Islet precursor cell (in vitro differentiated cells): ENCODE measurements at regions not wholly inside any gene's neighbourhood (a gene's known extent, or its start where the extent isn't known, plus 50 kb on each side); places are given as distances from the start of the nearest gene placed in this dataset.
"Not testable (repeated sequence)": the region's sequence is repeated elsewhere in the genome, so short reads cannot be mapped to it uniquely, and the experiment has no call there.

Experiments
- DNase-seq: peaks from one replicate; pipeline ENCODE4 v3.0.0-alpha.2; 2018

DNA sequence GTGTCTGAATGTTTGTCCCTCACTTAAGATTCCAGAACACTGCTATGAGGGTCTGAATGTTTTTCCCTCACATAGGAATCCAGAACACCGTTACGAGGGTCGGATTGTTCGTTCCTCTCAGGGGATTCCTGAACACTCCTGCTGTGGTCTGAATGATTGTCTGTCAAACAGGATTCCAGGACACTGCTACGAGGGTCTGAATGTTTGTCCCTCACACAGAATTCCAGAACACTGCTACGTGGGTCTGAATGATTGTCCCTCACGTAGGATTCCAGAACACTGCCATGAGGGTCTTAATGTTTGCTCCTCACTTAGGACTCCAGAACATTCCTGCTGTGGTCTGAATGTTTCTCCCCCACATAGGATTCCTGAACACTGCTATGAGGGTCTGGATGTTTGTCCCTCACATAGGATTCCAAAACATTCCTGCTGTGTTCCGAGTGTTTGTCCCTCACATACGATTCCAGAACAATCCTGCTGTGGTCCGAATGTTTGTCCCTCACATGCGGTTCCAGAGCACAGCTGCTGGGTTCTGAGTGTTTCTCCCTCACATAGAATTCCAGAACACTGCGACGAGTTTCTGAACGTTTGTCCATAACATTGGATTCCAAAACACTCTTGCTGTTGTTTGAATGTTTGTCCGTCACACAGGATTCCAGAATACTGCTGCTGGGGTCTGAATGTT is 199.5 kb downstream of the FOXD4L6 start:
- DNase-seq, result no peak

DNA sequence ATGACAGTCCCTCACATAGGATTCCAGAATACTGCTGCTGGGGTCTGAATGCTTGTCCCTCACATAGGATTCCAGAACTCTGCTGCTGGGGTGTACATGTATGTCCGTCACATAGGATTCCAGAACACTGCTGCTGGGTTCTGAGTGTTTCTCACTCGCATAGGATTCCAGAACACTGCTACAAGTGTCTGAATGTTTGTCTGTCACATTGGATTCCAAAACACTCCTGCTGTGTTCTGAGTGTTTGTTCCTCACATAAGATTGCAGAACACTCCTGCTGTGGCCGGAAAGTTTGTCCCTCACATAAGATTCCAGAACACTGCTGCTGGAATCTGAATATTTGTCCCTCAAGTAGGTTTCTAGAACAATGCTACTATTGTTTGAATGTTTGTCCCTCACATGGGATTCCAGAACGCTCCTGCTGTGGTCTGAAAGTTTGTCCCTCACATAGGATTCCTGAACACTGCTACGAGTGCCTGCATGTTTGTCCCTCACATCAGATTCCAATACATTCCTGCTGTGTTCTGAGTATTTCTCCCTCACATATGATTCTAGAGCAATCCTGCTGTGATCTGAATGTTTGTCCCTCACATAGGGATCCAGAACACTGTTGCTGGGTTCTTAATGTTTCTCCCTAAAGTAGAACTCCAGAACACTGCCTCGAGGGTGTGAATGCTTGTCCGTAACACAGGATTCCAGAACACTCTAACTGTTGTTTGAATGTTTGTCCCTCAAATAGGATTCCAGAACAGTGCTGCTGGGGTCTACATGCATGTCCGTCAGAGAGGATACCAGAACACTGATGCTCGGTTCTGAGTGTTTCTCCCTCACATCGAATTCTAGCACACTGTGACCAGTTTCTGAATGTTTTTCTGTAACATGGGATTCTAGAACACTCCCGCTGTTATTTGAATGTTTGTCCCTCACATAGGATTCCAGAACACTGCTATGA is 200.4 kb downstream of the FOXD4L6 start:
- no peak for DNase-seq

DNA sequence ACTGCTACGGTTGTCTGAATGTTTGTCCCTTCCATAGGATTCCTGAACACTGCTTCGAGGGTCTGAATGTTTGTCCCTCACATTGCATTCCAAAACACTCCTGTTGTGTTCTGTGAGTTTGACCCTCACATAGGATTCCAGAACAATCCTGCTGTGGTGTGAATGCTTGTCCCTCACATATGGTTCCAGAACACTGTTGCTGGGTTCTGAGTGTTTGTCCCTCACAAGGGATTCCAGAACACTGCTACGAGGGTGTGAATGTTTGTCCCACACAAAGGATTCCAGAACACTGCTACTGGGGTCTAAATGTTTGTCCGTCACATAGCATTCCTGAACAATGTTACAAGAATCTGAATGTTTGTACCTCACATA is 201.2 kb downstream of the FOXD4L6 start:
- no peak for DNase-seq

DNA sequence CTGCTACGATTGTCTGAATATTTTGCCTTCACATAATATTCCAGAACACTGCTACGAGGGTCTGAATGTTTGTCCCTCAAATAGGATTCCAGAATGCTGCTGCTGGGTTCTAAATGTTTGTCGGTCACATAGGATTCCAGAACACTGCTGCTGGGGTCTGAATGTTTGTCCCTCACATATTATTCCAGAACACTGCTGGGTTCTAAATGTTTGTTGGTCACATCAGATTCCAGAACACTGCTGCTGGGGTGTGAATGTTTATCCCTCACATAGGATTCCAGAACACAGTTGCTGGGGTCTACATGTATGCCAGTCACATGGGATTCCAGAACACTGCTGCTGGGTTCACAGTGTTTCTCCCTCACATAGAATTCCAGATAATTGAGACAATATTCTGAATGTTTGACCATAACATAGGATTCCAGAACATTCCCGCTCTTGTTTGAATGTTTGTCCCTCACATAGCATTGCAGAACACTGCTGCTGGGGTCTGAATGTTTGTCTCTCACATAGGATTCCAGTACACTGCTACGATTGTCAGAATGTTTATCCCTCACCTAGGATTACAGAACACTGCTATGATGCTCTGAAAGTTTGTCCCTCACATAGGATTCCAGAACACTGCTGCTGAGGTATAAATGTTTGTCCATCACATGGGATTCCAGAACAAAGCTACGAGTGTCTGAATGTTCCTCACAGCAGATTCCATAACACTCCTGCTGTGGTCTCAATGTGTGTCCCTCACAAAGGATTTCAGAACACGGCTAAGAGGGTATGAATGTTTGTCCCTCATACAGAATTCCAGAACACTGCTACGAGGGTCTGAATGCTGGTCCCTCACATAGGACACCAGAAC is 201.8 kb downstream of the FOXD4L6 start:
- DNase-seq, result no peak

DNA sequence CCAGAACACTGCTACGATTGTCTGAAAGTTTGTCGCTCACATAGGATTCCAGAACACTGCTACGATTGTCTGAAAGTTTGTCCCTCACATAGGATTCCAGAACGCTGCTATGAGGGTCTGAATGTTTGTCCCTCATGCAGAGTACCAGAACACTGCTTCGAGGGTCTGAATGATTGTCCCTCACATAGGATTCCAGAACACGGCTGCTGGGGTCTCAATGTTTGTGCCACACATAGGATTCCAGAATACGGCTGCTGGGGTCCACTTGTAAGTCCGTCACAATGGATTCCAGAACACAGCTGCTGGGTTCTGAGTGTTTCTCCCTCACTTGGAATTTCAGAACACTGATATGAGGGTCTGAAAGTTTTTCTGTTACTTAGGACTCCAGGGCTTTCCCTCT is 203.3 kb downstream of the FOXD4L6 start:
- no peak for DNase-seq

DNA sequence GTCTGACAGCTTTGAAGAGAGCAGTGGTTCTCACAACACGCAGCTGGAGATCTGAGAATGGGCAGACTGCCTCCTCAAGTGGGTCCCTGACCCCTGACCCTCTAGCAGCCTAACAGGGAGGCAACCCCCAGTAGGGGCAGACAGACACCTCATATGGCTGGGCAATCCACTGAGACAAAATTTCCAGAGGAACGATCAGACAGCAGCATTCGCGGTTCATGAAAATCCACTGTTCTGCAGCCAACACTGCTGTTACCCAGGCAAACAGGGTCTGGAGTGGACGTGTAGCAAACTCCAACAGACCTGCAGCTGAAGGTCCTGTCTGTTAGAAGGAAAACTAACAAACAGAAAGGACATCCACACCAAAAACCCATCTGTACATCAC is 212.1 kb downstream of the FOXD4L6 start:
- not testable (repeated sequence) for DNase-seq

DNA sequence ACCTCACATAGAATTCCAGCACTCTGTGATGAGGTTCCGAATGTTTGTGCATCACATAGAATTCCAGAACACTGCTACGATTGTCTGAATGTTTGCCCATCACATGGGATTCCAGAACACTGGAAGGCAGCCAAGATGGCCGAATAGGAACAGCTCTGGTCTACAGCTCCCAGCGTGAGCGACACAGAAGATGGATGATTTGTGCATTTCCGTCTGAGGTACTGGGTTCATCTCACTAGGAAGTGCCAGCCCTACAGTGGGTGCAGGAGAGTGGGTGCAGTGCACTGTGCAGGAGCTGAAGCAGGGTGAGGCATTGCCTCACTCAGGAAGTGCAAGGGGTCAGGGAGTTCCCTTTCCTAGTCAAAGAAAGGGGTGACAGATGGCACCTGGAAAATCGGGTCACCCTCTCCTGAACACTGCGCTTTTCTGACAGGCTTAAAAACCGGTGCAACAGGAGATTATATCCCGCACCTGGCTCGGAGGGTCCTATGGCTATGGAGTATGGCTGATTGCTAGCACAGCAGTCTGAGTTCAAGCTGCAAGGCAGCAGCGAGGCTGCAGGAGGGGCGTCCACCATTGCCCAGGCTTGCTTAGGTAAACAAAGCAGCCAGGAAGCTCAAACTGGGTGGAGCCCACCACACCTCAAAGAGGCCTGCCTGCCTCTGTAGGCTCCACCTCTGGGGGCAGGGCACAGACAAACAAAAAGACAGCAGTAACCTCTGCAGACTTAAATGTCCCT is 212.7 kb downstream of the FOXD4L6 start:
- not testable (repeated sequence) for DNase-seq

DNA sequence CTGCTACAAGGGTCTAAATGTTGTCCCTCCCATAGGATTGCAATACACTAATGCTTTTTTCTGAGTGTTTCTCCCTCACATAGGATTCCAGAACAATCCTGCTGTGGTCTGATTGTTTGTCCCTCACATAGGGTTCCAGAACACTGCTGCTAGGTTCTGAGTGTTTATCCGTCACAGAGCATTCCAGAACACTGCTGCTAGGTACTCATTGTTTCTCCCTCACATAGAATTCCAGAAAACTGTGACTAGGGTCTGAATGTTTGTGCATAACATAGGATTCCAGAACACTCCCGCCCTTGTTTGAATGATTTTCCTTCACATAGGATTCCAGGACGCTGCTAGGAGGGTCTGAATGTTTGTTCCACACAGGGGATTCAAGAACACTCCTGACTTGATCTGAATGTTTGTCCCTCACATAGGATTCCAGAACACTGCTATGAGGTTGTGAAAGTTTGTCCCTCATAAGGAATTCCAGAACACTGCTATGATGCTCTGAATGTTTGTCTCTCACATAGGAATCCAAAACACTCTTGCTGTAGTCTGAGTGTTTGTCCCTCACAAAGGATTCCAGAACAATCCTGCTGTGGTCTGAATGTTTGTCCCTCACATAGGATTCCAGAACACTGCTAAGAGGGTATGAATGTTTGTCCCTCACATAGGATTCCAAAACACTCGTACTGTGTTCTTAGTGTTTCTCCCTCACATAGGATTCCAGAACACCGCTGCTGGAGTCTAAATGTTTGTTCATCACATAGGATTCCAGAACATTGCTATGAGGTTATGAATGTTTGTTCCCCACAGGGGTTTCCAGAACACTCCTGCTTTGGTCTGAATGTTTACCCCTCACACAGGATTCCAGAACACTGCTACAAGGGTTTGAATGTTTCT is 213.5 kb downstream of the FOXD4L6 start:
- no peak for DNase-seq

DNA sequence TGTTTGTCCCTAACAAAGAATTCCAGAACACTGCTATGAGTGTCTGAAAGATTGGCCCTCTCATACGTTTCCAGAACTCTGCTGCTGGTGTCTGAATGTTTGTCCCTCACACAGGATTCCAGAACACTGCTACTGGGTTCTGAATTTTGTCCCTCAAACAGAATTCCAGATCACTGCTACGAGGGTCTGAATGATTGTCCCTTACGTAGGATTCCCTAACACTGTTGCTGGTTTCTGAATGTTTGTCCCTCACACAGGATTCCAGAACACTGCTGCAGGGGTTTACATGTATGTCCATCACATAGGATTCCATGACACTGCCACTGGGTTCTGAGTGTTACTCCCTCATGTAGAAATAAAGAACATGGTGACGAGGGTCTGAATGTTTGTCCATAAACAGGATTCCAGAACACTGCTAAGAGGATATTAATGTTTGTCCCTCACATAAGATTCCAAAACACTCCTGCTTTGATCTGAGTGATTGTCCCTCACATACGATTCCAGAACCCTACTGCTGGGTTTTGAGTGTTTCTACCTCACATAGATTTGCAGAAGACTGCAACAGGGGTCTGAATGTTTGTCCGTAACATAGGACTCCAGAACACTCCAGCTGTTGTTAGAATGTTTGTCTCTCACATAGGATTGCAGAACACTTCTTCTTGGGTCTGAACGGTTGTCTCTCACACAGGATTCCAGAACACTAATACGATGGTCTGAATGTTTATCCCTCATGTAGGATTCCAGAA is 214.4 kb downstream of the FOXD4L6 start:
- no peak for DNase-seq

DNA sequence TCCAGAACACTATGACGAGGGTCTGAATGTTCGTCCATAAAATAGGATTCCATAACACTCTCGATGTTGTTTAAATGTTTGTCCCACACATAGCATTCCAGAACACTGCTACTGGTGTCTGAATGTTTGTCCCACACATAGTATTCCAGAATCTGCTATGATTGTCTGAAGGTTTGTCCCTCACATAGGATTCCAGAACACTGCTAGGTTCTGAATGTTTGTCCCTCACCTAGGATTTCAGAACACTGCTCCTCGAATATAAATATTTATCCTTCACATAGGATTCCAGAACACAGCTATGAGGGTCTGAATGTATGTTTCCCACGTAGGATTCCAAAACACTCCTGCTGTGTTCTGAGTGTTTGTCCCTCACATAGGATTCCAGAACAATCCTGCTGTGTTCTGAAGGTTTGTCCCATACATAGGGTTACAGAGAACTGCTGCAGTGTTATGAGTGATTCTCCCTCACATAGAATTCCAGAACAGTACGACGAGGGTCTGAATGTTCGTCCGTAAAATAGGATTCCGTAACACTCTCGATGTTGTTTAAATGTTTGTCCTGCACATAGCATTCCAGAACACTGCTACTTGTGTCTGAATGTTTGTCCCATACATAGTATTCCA is 215.3 kb downstream of the FOXD4L6 start:
- no peak for DNase-seq

DNA sequence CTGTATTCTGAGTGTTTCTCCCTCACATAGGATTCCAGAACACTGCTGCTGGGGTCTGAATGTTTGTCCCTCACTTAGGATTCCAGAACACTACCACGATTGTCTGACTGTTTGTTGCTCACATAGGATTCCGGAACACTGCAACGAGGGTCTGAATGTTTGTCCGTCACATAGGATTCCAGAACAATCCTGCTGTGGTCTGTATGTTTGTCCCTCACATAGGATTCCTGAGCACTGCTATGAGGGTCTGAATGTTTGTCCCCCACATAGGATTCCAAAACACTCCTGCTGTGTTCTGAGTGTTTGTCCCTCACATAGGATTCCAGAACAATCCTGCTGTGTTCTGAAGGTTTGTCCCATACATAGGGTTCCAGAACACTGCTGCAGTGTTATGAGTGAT is 215.8 kb downstream of the FOXD4L6 start:
- DNase-seq, result not testable (repeated sequence)

DNA sequence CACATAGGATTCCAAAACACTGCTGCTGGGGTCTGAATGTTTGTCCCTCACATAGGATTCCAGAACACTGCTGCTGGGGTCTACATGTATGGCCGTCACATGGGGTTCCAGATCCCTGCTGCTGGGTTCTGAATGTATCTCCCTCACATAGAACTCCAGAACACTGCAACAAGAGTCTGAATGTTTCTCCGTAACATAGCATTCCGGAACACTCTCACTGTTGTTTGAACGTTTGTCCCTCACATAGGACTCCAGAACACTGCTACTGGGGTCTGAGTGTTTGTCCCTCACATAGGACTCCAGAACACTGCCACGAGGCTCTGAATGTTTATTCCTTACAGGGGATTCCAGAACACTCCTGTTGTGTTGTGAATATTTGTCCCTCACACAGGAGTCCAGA is 216.8 kb downstream of the FOXD4L6 start:
- DNase-seq, result no peak

DNA sequence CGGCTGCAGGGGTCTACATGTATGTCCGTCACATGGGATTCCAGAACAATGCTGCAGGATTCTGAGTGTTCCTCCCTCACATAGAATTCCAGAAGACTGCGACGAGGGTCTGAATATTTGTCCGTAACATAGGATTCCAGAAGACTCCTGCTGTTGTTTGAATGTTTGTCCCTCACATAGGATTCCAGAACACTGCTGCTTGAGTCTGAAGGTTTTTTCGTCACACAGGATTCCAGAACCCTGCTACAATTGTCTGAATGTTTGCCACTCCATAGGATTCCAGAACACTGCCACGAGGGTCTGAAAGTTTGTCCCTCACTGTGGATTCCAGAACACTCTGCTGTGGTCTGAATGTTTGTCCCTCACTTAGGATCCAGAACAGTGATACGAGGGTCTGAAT is 217.5 kb downstream of the FOXD4L6 start:
- not testable (repeated sequence) for DNase-seq

DNA sequence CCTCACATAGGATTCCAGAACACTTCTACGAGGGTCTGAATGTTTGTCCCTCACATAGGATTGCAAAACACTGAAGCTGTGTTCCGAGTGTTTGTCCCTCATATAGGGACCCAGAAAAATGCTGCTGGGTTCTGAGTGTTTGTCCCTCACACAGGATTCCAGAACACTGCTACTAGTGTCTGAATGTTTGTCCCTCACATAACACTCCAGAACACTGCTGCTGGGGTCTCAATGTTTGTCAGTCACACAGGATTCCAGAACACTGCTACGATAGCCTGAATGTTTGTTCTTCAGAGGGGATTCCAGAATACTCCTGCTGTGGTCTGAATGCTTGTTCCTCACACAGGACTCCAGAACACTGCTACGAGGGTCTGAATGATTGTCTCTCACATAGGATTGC is 218.7 kb downstream of the FOXD4L6 start:
- DNase-seq, result no peak

DNA sequence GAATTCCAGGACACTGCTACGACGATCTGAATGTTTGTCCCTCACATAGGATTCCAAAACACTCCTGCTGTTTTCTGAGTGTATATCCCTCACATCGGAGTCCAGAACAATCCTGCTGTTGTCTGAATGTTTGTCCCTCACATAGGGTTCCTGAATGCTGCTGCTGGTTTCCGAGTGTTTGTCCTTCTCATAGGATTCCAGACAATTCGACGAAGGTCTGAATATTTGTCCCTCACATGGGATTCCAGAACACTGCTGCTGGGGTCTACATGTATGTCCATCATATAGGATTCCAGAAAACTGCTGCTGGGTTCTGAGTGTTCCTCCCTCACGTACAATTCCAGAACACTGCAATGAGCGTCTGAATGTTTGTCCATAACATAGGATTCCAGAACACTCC is 219.4 kb downstream of the FOXD4L6 start:
- not testable (repeated sequence) for DNase-seq

DNA sequence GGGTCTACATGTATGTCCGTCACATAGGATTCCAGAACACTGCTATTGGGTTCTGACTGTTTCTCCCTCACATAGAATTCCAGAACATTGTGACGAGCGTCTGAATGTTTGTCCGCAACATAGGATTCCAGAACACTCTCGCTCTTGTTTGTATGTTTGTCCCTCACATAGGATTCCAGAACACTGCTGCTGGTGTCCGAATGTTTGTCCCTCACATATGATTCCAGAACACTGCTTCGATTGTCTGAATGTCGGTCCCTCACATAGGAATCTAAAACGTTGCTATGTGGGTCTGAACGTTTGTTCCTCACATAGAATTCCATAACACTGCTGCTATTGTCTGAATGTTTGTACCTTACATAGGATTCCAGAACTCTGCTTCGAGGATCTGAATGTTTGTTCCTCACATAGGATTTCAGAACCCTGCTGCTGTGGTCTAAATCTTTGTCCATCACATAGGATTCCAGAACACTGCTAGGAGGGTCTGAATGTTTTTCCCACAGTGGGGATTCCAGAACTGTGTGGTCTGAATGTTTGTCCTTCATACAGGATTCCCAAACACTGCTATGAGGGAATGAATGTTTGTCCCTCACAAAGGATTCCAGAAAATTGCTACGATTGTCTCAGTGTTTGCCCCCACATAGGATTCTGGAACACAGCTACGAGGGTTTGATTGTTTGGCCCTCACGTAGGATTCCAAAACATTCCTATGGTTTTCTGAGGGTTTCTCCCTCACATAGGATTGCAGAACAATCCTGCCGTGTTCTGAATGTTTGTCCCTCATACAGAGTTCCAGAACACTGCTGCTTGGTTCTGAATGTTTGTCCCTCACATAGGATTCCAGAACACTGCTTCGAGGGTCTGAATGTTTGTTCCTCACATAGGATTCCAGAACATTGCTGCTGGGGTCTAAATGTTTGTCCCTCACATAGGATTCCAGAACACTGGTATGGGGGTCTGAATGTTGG is 220.5 kb downstream of the FOXD4L6 start:
- peak; percentile 32 for DNase-seq

DNA sequence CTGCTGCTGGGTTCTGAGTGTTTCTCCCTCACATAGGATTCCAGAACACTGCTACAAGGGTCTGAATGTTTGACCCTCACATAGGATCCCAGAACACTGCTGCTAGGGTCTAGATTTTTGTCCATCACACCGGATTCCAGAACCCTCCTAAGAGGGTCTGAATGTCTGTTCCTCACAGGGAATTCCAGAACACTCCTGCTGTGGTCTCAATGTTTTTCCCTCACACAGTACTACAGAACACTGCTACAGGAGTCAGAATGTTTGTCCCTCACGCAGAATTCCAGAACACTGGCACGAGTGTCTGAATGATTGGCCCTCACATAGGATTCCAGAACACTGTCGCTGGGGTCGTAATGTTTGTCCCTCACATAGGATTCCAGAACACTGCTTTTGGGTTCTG is 221.6 kb downstream of the FOXD4L6 start:
- peak; percentile 25 for DNase-seq

DNA sequence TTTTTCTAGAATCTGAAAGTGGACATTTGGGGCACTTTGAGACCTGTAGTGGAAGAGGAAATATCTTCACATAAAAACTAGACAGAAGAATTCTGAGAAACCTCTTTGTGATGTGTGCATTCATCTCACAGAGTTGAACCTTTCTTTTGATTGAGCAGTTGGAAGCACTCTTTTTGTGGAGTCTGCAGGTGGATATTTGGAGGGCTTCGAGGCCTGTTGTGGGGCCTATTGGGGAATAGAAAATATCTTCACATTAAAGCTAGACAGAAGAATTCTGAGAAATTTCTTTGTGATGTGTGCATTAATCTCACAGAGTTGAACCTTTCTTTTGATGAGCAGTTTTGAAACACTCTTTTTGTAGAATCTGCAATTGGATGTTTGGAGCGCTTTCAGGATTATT is 236.2 kb downstream of the FOXD4L6 start:
- not testable (repeated sequence) for DNase-seq

DNA sequence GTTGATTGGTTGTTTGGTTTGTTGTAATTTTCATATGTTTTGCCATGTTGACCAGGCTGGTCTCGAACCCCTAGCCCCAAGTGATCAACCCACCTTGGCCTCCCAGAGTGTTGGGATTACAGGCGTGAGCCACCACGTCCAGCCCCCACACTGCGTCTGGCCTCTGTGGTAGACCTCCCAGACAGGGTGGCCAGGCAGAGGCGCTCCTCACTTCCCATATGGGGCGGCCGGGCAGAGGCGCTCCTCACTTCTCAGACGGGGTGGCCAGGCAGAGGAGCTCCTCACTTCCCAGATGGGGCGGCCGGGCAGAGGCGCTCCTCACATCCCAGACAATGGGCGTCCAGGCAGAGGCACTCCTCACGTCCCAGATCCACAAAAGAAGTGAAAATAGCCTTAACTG is 242.6 kb downstream of the FOXD4L6 start:
- not testable (repeated sequence) for DNase-seq
